ENCODE measurements at regions not wholly inside any gene's neighbourhood (a gene's known extent, or its start where the extent isn't known, plus 50 kb on each side); places are given as distances from the start of the nearest gene placed in this dataset.

- DNase-seq, result no peak
Measured at GRCh38 chr6:165900970-165901369, 237.9 kb upstream of the PDE10A start.

GRCh38 chr6:165899611-165900010 lies 236.6 kb upstream of the PDE10A start:
- no peak for DNase-seq

- no peak for DNase-seq
Measured at GRCh38 chr6:165895421-165896165, 232.6 kb upstream of the PDE10A start.

- DNase-seq, result no peak
Measured at GRCh38 chr6:165894171-165894825, 231.3 kb upstream of the PDE10A start.

- DNase-seq, result no peak
Measured at GRCh38 chr6:165893431-165893830, 230.4 kb upstream of the PDE10A start.

GRCh38 chr6:165891320-165891719 lies 228.3 kb upstream of the PDE10A start:
- DNase-seq, result no peak

- DNase-seq, result no peak
Measured at GRCh38 chr6:165890404-165890735, 227.3 kb upstream of the PDE10A start.

GRCh38 chr6:165889636-165890403 lies 226.8 kb upstream of the PDE10A start:
- DNase-seq, result peak; percentile 11

- DNase-seq, result no peak
Measured at GRCh38 chr6:165886169-165886568, 223.1 kb upstream of the PDE10A start.

- DNase-seq, result peak; percentile 80
Measured at GRCh38 chr6:165884813-165885765, 222.0 kb upstream of the PDE10A start.

GRCh38 chr6:165883851-165884640 lies 221.0 kb upstream of the PDE10A start:
- no peak for DNase-seq

GRCh38 chr6:165881806-165882205 lies 218.8 kb upstream of the PDE10A start:
- DNase-seq, result no peak

- no peak for DNase-seq
Measured at GRCh38 chr6:165880686-165881085, 217.6 kb upstream of the PDE10A start.

GRCh38 chr6:165877773-165878172 lies 214.7 kb upstream of the PDE10A start:
- no peak for DNase-seq

GRCh38 chr6:165877192-165877591 lies 214.2 kb upstream of the PDE10A start:
- no peak for DNase-seq

GRCh38 chr6:165876588-165876987 lies 213.5 kb upstream of the PDE10A start:
- no peak for DNase-seq

- no peak for DNase-seq
Measured at GRCh38 chr6:165875946-165876345, 212.9 kb upstream of the PDE10A start.

- DNase-seq, result no peak
Measured at GRCh38 chr6:165873976-165874375, 210.9 kb upstream of the PDE10A start.

GRCh38 chr6:165872811-165873210 lies 209.8 kb upstream of the PDE10A start:
- DNase-seq, result no peak

- no peak for DNase-seq
Measured at GRCh38 chr6:165872311-165872710, 209.3 kb upstream of the PDE10A start.

GRCh38 chr6:165871571-165871970 lies 208.5 kb upstream of the PDE10A start:
- no peak for DNase-seq

- no peak for DNase-seq
Measured at GRCh38 chr6:165869526-165869925, 206.5 kb upstream of the PDE10A start.

Measured in activated CD4-positive, alpha-beta T cell treated with anti-CD3 and anti-CD28 coated beads, Interleukin-2, Interleukin-6, amounts not matched to agents 100 ng/mL and 50 ng/mL, durations not matched to agents 16 hours and 8 hours (primary cell).